K562 (cell line): ENCODE measurements at regions not wholly inside any gene's neighbourhood (a gene's known extent, or its start where the extent isn't known, plus 50 kb on each side); places are given as distances from the start of the nearest gene placed in this dataset.

Source experiments
- ATAC-seq: fragments of 200-7000 bp; cut with Tn5 transposase; 3 replicates; pipeline ENCODE4 v1.9.1; 2020; ENCODE audit warnings: moderate library complexity
- BruUV-seq: library from RNA; stranded (reverse); fragments of 400-500 nt; replicated peaks from 2 replicates; lab custom pipeline; 2021; lab: Mats Ljungman, UMichigan
- CTCF ChIA-PET: fragments of 300-600 bp; formaldehyde crosslinking; extraction: SDS; loops from one replicate; lab custom pipeline; 2021; ENCODE audit warnings: low intra/inter-chr PET ratio; lab: Yijun Ruan, JAX
- POLR2A ChIA-PET: fragments of 300-600, 350-650 bp; sonication (Branson Sonifier 250); formaldehyde crosslinking; extraction: SDS; loops from one replicate; lab custom pipeline; 2021; ENCODE audit warnings: antibody characterized with exemption, inconsistent platforms; lab: Yijun Ruan, JAX
- DNase-seq, 4 experiments: peaks; one replicate each; pipeline versions ENCODE4 v3.0.0 to v3.0.0-alpha.2; 2011 to 2018; ENCODE audit warnings: low spot score in 3 of 4, mixed read lengths in 3 of 4; ENCODE audit errors: extremely low read depth in 1 of 4
- FAIRE-seq: peaks from 2 replicates; lab custom pipeline; 2011; peaks lifted over from hg19 to GRCh38; lab: Jason Lieb, UNC
- H2AFZ ChIP-seq: 2 replicates; pipeline ENCODE4 v1.6.0; 2011; ENCODE audit warnings: low read depth, low read length, control low read depth, inconsistent platforms
- H3K27ac ChIP-seq: fragments of 200-600 bp; 3 replicates; pipeline ENCODE4 v1.8.0; 2011; ENCODE audit warnings: low read depth, mild to moderate bottlenecking, control low read depth, inconsistent platforms, low read length, moderate library complexity, mixed read lengths; ENCODE audit errors: extremely low read depth
- H3K27me3 ChIP-seq, 2 experiments: fragments of 300-600 bp in 1 of 2; 2 replicates in 1 of 2; 3 replicates in 1 of 2; pipeline versions ENCODE4 v1.6.0 to v1.8.0; 2011; ENCODE audit warnings: inconsistent platforms in 2 of 2, low read length in 2 of 2, mild to moderate bottlenecking in 1 of 2, mixed read lengths in 1 of 2, moderate library complexity in 1 of 2; ENCODE audit not compliant: control insufficient read depth in 2 of 2, insufficient read depth in 2 of 2
- H3K36me3 ChIP-seq: fragments of 300-600 bp; 3 replicates; pipeline ENCODE4 v1.8.0; 2011; ENCODE audit warnings: mild to moderate bottlenecking, low read length, inconsistent platforms; ENCODE audit not compliant: control insufficient read depth, insufficient read depth
- H3K4me1 ChIP-seq, 2 experiments: fragments of 200-600 bp in 1 of 2; replicated peaks in 1 of 2; 2 replicates in 1 of 2; 3 replicates in 1 of 2; pipeline versions ENCODE4 v1.5.1 to v1.8.0; 2011; ENCODE audit warnings: inconsistent platforms in 2 of 2, low read length in 2 of 2, mild to moderate bottlenecking in 1 of 2, mixed read lengths in 1 of 2, moderate library complexity in 1 of 2; ENCODE audit not compliant: control insufficient read depth in 2 of 2, insufficient read depth in 2 of 2
- H3K4me2 ChIP-seq: 2 replicates; pipeline ENCODE4 v1.6.1; 2011; ENCODE audit warnings: low read length, control low read depth, inconsistent platforms, mixed read lengths; ENCODE audit not compliant: insufficient read depth
- H3K4me3 ChIP-seq: fragments of 200-600 bp; sonication (generic), shearing (Covaris generic); 2 replicates; pipeline ENCODE4 v1.5.1; 2016; ENCODE audit warnings: control low read depth, inconsistent platforms
- H3K79me2 ChIP-seq: fragments of 200-600 bp; 3 replicates; pipeline ENCODE4 v1.8.0; 2011; ENCODE audit warnings: low read length, inconsistent platforms; ENCODE audit not compliant: control insufficient read depth, insufficient read depth
- H3K9ac ChIP-seq, 2 experiments: 2 replicates each; pipeline versions ENCODE4 v1.6.0 to v1.6.1; 2011; ENCODE audit warnings: low read depth in 2 of 2, low read length in 2 of 2, control low read depth in 1 of 2, inconsistent platforms in 1 of 2, mild to moderate bottlenecking in 1 of 2, mixed read lengths in 1 of 2; ENCODE audit not compliant: insufficient read depth in 1 of 2
- H3K9me1 ChIP-seq: one replicate; pipeline ENCODE4 v1.6.0; 2011; ENCODE audit warnings: inconsistent platforms, mild to moderate bottlenecking, low read length, moderate library complexity; ENCODE audit not compliant: control insufficient read depth, insufficient read depth
- H3K9me3 ChIP-seq: replicated peaks from 2 replicates; pipeline ENCODE4 v1.5.1; 2011; ENCODE audit warnings: low read depth, low read length, inconsistent platforms; ENCODE audit not compliant: control insufficient read depth, insufficient read depth
- H4K20me1 ChIP-seq: replicated peaks from 2 replicates; pipeline ENCODE4 v1.6.1; 2011; ENCODE audit warnings: low read length, inconsistent platforms, mixed read lengths; ENCODE audit not compliant: control insufficient read depth, insufficient read depth
- BCL6 ChIP-seq: fragments of 250-450 bp; sonication (Bioruptor Pico); IDR thresholded peaks from 2 replicates; pipeline ENCODE4 v1.4.0; 2020
- DMBX1 ChIP-seq: fragments of 250-450 bp; sonication (Bioruptor Pico); IDR thresholded peaks from 2 replicates; pipeline ENCODE4 v1.8.0; 2022; ENCODE audit warnings: inconsistent platforms, mild to moderate bottlenecking, moderate library complexity, borderline replicate concordance
- EP300 ChIP-seq: IDR thresholded peaks from 2 replicates; pipeline ENCODE4 v1.6.1; 2012; ENCODE audit warnings: low read length, improper control_type of control experiment
- HIVEP1 ChIP-seq: fragments of 250-450 bp; sonication (Bioruptor Pico); IDR thresholded peaks from 2 replicates; pipeline ENCODE4 v1.4.0; 2020; ENCODE audit warnings: mild to moderate bottlenecking
- NCOA1 ChIP-seq: fragments of 450-650 bp; IDR thresholded peaks from 2 replicates; pipeline ENCODE4 v1.6.1; 2016; ENCODE audit warnings: low read depth
- PML ChIP-seq: IDR thresholded peaks from 2 replicates; pipeline ENCODE4 v1.6.1; 2012; ENCODE audit warnings: low read length, inconsistent platforms
- RUNX1 ChIP-seq: sonication (generic); IDR thresholded peaks from 2 replicates; pipeline ENCODE4 v1.6.1; 2016; ENCODE audit warnings: antibody characterized with exemption, low read depth
- TAF9B ChIP-seq: fragments of 450-650 bp; IDR thresholded peaks from 2 replicates; pipeline ENCODE4 v1.6.1; 2018; ENCODE audit warnings: mild to moderate bottlenecking; ENCODE audit not compliant: partially characterized antibody
- TRIM28 ChIP-seq: fragments of 450-650 bp; IDR thresholded peaks from 2 replicates; pipeline ENCODE4 v1.6.1; 2017
- ZBTB17 ChIP-seq: fragments of 450-650 bp; formaldehyde crosslinking; IDR thresholded peaks from 2 replicates; pipeline ENCODE4 v1.4.0; 2020; ENCODE audit warnings: mild to moderate bottlenecking
- WGBS: fragments of 100-300 bp; shearing (Covaris generic); methylation state at CpG from one replicate; pipeline ENCODE4 v1.1.6; 2016; ENCODE audit warnings: low coverage, mixed read lengths; ENCODE audit not compliant: insufficient coverage; ENCODE audit errors: missing lambda C conversion rate; 5-methylcytosine and 5-hydroxymethylcytosine counted together
- in situ Hi-C: fragments of 300-500 bp; cut with MboI; formaldehyde crosslinking; loops from 4 replicates; pipeline ENCODE4 v1.15.0; 2018; ENCODE audit warnings: inconsistent platforms, mixed read lengths
- intact Hi-C: fragments of 100-400 bp; cut with micrococcal nuclease; formaldehyde crosslinking; loops from 2 replicates; pipeline ENCODE4 v1.14.2; 2022

- Histone ChIP-seq H3K9ac (no peak overlapping the region), H3K9me1 (peaks cover 5% of the 10 kb centered on the region), H2AFZ (no peak overlapping the region), H3K79me2 (no peaks in the 10 kb centered on the region), H3K27me3 (peaks cover 81 to 86% of the 10 kb centered on the region in 2 experiments), H3K36me3 (no peaks in the 10 kb centered on the region), H3K4me2 (no peak overlapping the region), H3K27ac (no peak overlapping the region), H4K20me1 (no peaks in the 10 kb centered on the region; the same call in none of the 2 replicates), H3K9me3 (no peaks in the 10 kb centered on the region; the same call in 1 of the 2 replicates), H3K4me3 (no peak overlapping the region), H3K4me1 (no peaks in the 10 kb centered on the region)
- intact Hi-C loops (loop anchor here (5.0 kb wide), 1 partner anchor 59 kb away; the partner anchor contains the start of gene AFDN), in situ Hi-C loops (loop anchor here (5.0 kb wide), 1 partner anchor 129 kb away; no protein-coding TSS in a partner anchor)
- ATAC-seq: no peak
- TF ChIP-seq EP300 (no peak), ZBTB17 (no peak), PML (no peak), NCOA1 (no peak), RUNX1 (no peak), DMBX1 (CRISPR knock-in tag) (no peak), TAF9B (no peak), HIVEP1 (CRISPR knock-in tag) (no peak), TRIM28 (no peak), BCL6 (CRISPR knock-in tag) (no peak)
- ChIA-PET CTCF (interaction anchor here (2.2 kb wide), 1 partner anchor 130 kb away, joined by 16 read pairs; no protein-coding TSS in a partner anchor), POLR2A (interaction anchor here (1.0 to 2.1 kb wide), 3 partner anchors 8 to 11 kb away, joined by 4 to 6 read pairs (median 5); no protein-coding TSS in a partner anchor)
- 9% methylated on average over 18 of the region's 18 CpGs for WGBS
- BruUV-seq: no TSS peak
- no peak for DNase-seq
- FAIRE-seq: no peak
Observed at GRCh38 chr6:167768471-167769215, 58.1 kb upstream of the AFDN start.
